GM12878 (cell line): ENCODE measurements at regions not wholly inside any gene's neighbourhood (a gene's known extent, or its start where the extent isn't known, plus 50 kb on each side); places are given as distances from the start of the nearest gene placed in this dataset.

ENCODE experiments used
- ATAC-seq: fragments of 200-7000 bp; cut with Tn5 transposase; 3 replicates; pipeline ENCODE4 v1.9.1; 2020; ENCODE audit warnings: mild to moderate bottlenecking, moderate library complexity
- BruUV-seq: library from RNA; stranded (reverse); fragments of 400-500 nt; replicated peaks from 2 replicates; lab custom pipeline; 2021; lab: Mats Ljungman, UMichigan
- CTCF ChIA-PET: fragments of 300-600 bp; sonication (Branson Sonifier 250); formaldehyde crosslinking; extraction: SDS; loops from one replicate; lab custom pipeline; 2021; ENCODE audit warnings: inconsistent platforms; lab: Yijun Ruan, JAX
- POLR2A ChIA-PET: fragments of 350-600 bp; formaldehyde crosslinking; extraction: SDS; loops from one replicate; lab custom pipeline; 2021; ENCODE audit warnings: inconsistent platforms; lab: Charles Lee
- RAD21 ChIA-PET: fragments of 300-600 bp; sonication (Branson Sonifier 250); formaldehyde crosslinking; loops from one replicate; lab custom pipeline; 2023; ENCODE audit warnings: antibody characterized with exemption; ENCODE audit not compliant: unreplicated experiment; lab: Charles Lee
- SMC1A ChIA-PET: fragments of 300-600 bp; sonication (Branson Sonifier 250); formaldehyde crosslinking; loops from one replicate; lab custom pipeline; 2023; ENCODE audit not compliant: unreplicated experiment, uncharacterized antibody; lab: Charles Lee
- DNase-seq: peaks from one replicate; pipeline ENCODE4 v3.0.0-alpha.2; 2011; ENCODE audit warnings: low read depth, low spot score
- FAIRE-seq: peaks from 3 replicates; lab custom pipeline; 2011; peaks lifted over from hg19 to GRCh38; lab: Jason Lieb, UNC
- H2AFZ ChIP-seq: 2 replicates; pipeline ENCODE4 v1.6.0; 2011; ENCODE audit warnings: low read depth, low read length, control low read depth; ENCODE audit not compliant: control insufficient read depth
- H3K27ac ChIP-seq: 2 replicates; pipeline ENCODE4 v1.5.1; 2011; ENCODE audit warnings: control low read depth; ENCODE audit not compliant: control insufficient read depth, insufficient read depth
- H3K27me3 ChIP-seq, 2 experiments: replicated peaks in 1 of 2; 2 replicates each; pipeline versions ENCODE4 v1.6.0 to v1.6.1; 2011; ENCODE audit warnings: low read length in 1 of 2; ENCODE audit not compliant: control insufficient read depth in 2 of 2, insufficient read depth in 2 of 2
- H3K36me3 ChIP-seq, 2 experiments: 2 replicates each; pipeline ENCODE4 v1.5.1; 2011; ENCODE audit warnings: low read length in 1 of 2; ENCODE audit not compliant: control insufficient read depth in 2 of 2, insufficient read depth in 2 of 2
- H3K4me1 ChIP-seq: 2 replicates; pipeline ENCODE4 v1.6.1; 2011; ENCODE audit warnings: mild to moderate bottlenecking, low read length, moderate library complexity, mixed read lengths; ENCODE audit not compliant: control insufficient read depth, insufficient read depth
- H3K4me2 ChIP-seq: 2 replicates; pipeline ENCODE4 v1.6.0; 2011; ENCODE audit warnings: control low read depth; ENCODE audit not compliant: control insufficient read depth, insufficient read depth
- H3K4me3 ChIP-seq: fragments of 200-600 bp; sonication (generic); 2 replicates; pipeline ENCODE4 v1.5.1; 2016
- H3K79me2 ChIP-seq: 2 replicates; pipeline ENCODE4 v1.6.0; 2011; ENCODE audit warnings: low read length; ENCODE audit not compliant: control insufficient read depth, insufficient read depth
- H3K9ac ChIP-seq: 2 replicates; pipeline ENCODE4 v1.8.0; 2011; ENCODE audit warnings: low read length, control low read depth, mixed read lengths; ENCODE audit not compliant: control insufficient read depth, insufficient read depth
- H3K9me3 ChIP-seq: replicated peaks from 3 replicates; pipeline ENCODE4 v1.5.1; 2011; ENCODE audit warnings: mild to moderate bottlenecking, low read length; ENCODE audit not compliant: control insufficient read depth, insufficient read depth
- H4K20me1 ChIP-seq: 2 replicates; pipeline ENCODE4 v1.6.0; 2011; ENCODE audit not compliant: control insufficient read depth, insufficient read depth
- CEBPB ChIP-seq, 2 experiments: fragments of 150-350 bp in 1 of 2; IDR thresholded peaks; 2 replicates each; pipeline ENCODE4 v1.6.1; 2012 to 2014; ENCODE audit warnings: low read depth in 2 of 2, low read length in 2 of 2, borderline replicate concordance in 1 of 2, inconsistent platforms in 1 of 2
- JUNB ChIP-seq: IDR thresholded peaks from 2 replicates; pipeline ENCODE4 v1.6.1; 2016; ENCODE audit warnings: antibody characterized with exemption, mild to moderate bottlenecking
- NBN ChIP-seq: fragments of 450-650 bp; IDR thresholded peaks from 2 replicates; pipeline ENCODE4 v1.6.1; 2016
- NFIC ChIP-seq: IDR thresholded peaks from 2 replicates; pipeline ENCODE4 v1.6.1; 2012; ENCODE audit warnings: low read depth, mild to moderate bottlenecking, inconsistent platforms, low read length, moderate library complexity
- POLR2AphosphoS5 ChIP-seq: IDR thresholded peaks from 2 replicates; pipeline ENCODE4 v1.6.1; 2011; ENCODE audit warnings: mild to moderate bottlenecking, low read length, inconsistent platforms
- RELA ChIP-seq: fragments of 450-650 bp; IDR thresholded peaks from 2 replicates; pipeline ENCODE4 v1.8.0; 2014; ENCODE audit warnings: borderline replicate concordance; ENCODE audit not compliant: partially characterized antibody
- SPI1 ChIP-seq: IDR thresholded peaks from 2 replicates; pipeline ENCODE4 v1.6.1; 2011; ENCODE audit warnings: low read depth, mild to moderate bottlenecking, low read length, moderate library complexity, borderline replicate concordance; ENCODE audit not compliant: insufficient read depth
- ZNF207 ChIP-seq: fragments of 450-650 bp; IDR thresholded peaks from 2 replicates; pipeline ENCODE4 v1.6.1; 2014; ENCODE audit warnings: antibody characterized with exemption, mild to moderate bottlenecking, borderline replicate concordance
- WGBS: methylation state at CpG from one replicate; pipeline ENCODE4 v1.1.6; 2016; ENCODE audit warnings: low lambda C conversion rate; ENCODE audit not compliant: insufficient replicate concordance, insufficient coverage; ENCODE audit errors: missing lambda C conversion rate; 5-methylcytosine and 5-hydroxymethylcytosine counted together
- in situ Hi-C: fragments of 300-500 bp; cut with MboI; formaldehyde crosslinking; loops from 9 replicates; pipeline ENCODE4 v1.14.3; 2018; ENCODE audit warnings: mixed read lengths
- intact Hi-C: fragments of 100-400 bp; cut with micrococcal nuclease; formaldehyde crosslinking; loops from one replicate; pipeline ENCODE4 v1.14.2; 2022; ENCODE audit not compliant: unreplicated experiment
- TF ChIP-seq, protein P1 (sequence below): fragments of 450-650 bp; IDR thresholded peaks from 2 replicates; pipeline ENCODE4 v1.6.1; 2016; ENCODE audit warnings: mild to moderate bottlenecking
- TF ChIP-seq, protein P2 (sequence below): IDR thresholded peaks from 2 replicates; pipeline ENCODE4 v1.6.1; 2011; ENCODE audit warnings: borderline replicate concordance, low read depth, mild to moderate bottlenecking, moderate library complexity, low read length; ENCODE audit not compliant: insufficient read depth, poor library complexity, severe bottlenecking

DNA sequence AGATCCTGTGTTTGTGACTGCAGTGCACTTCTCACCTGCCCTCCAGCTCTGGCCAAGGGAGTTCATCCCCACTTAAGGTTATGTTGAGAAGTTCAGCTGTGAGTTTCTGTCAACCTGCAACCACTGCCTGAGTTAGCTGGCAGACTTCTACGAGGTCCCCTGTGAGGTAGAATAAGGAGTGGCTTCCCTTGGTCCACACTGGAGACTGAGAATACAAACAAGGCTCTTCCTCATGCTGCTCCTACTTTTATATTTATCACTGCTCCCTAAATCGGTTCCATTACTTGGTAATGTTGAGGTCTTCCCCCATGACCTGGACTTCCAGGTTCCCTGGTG is 353.2 kb upstream of the CWC22 start:
- Histone ChIP-seq H3K9ac (no peak overlapping the region), H3K27me3 (no peaks in the 10 kb centered on the region), H4K20me1 (no peaks in the 10 kb centered on the region), H3K4me1 (peaks cover 8% of the 10 kb centered on the region), H3K4me2 (peak overlapping the region; percentile 33; the same call in 1 of the 2 replicates), H3K36me3 (no peaks in the 10 kb centered on the region), H3K9me3 (no peaks in the 10 kb centered on the region), H3K79me2 (no peaks in the 10 kb centered on the region), H2AFZ (peak overlapping the region; percentile 19; the same call in 1 of the 2 replicates), H3K27ac (no peak overlapping the region; the same call in 1 of the 2 replicates), H3K4me3 (no peak overlapping the region)
- TF ChIP-seq, protein P1, sequence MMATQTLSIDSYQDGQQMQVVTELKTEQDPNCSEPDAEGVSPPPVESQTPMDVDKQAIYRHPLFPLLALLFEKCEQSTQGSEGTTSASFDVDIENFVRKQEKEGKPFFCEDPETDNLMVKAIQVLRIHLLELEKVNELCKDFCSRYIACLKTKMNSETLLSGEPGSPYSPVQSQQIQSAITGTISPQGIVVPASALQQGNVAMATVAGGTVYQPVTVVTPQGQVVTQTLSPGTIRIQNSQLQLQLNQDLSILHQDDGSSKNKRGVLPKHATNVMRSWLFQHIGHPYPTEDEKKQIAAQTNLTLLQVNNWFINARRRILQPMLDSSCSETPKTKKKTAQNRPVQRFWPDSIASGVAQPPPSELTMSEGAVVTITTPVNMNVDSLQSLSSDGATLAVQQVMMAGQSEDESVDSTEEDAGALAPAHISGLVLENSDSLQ = no peak
- TF ChIP-seq SPI1 = no peak
- TF ChIP-seq NFIC = no peak
- no peak for TF ChIP-seq CEBPB (IDR thresholded peaks at IDR 0.05; ENCODE audit: borderline replicate concordance in 1 of 2, low read depth in 2 of 2, low read length in 2 of 2)
- no peak for TF ChIP-seq RELA
- no peak for TF ChIP-seq POLR2AphosphoS5
- TF ChIP-seq, protein P2, sequence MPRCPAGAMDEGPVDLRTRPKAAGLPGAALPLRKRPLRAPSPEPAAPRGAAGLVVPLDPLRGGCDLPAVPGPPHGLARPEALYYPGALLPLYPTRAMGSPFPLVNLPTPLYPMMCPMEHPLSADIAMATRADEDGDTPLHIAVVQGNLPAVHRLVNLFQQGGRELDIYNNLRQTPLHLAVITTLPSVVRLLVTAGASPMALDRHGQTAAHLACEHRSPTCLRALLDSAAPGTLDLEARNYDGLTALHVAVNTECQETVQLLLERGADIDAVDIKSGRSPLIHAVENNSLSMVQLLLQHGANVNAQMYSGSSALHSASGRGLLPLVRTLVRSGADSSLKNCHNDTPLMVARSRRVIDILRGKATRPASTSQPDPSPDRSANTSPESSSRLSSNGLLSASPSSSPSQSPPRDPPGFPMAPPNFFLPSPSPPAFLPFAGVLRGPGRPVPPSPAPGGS = no peak
- no peak for TF ChIP-seq JUNB
- TF ChIP-seq ZNF207 = no peak
- no peak for TF ChIP-seq NBN
- intact Hi-C loops = no loop called here
- 33% methylated on average over 2 of the region's 2 CpGs for WGBS
- ATAC-seq (peak; percentile 64), DNase-seq (no peak), FAIRE-seq (no peak)
- RAD21 ChIA-PET = interaction anchor here (0.6 to 1.0 kb wide), 3 partner anchors 12 to 84 kb away, joined by 3 to 4 read pairs (median 3); no protein-coding TSS in a partner anchor
- CTCF ChIA-PET = interaction anchor here (0.8 to 1.8 kb wide), 5 partner anchors 10 to 56 kb away, joined by 3 to 5 read pairs (median 3); no protein-coding TSS in a partner anchor
- in situ Hi-C loops = no loop called here
- no TSS peak for BruUV-seq
- SMC1A ChIA-PET = interaction anchor here (0.8 to 1.1 kb wide), 7 partner anchors 8 to 117 kb away, joined by 3 to 4 read pairs (median 3); no protein-coding TSS in a partner anchor
- POLR2A ChIA-PET = interaction anchor here (0.8 kb wide), 2 partner anchors 26 to 48 kb away, joined by 3 read pairs; no protein-coding TSS in a partner anchor
